Fibroblast of skin of right biceps (primary cell): ENCODE measurements at regions not wholly inside any gene's neighbourhood (a gene's known extent, or its start where the extent isn't known, plus 50 kb on each side); places are given as distances from the start of the nearest gene placed in this dataset.
A peak's percentile ranks its signal among the peaks of the same experiment; 100 is the strongest.

ENCODE experiments used
- DNase-seq: peaks from one replicate; pipeline ENCODE4 v3.0.0-alpha.2; 2013

GRCh38 chr2:12391116-12391515 is 325.6 kb upstream of the TRIB2 start:
- no peak for DNase-seq

GRCh38 chr2:12396699-12397098 is 320.0 kb upstream of the TRIB2 start:
- DNase-seq = no peak

- peak; percentile 33 for DNase-seq
Measured at GRCh38 chr2:12397854-12398253, 318.9 kb upstream of the TRIB2 start.

GRCh38 chr2:12399240-12399639 is 317.5 kb upstream of the TRIB2 start:
- no peak for DNase-seq

GRCh38 chr2:12400543-12400942 is 316.2 kb upstream of the TRIB2 start:
- DNase-seq = no peak

- no peak for DNase-seq
Measured at GRCh38 chr2:12402440-12403139, 314.1 kb upstream of the TRIB2 start.

- DNase-seq = no peak
Measured at GRCh38 chr2:12404497-12404896, 312.2 kb upstream of the TRIB2 start.

- no peak for DNase-seq
Measured at GRCh38 chr2:12407160-12407559, 309.6 kb upstream of the TRIB2 start.

GRCh38 chr2:12412898-12413305 is 303.8 kb upstream of the TRIB2 start:
- peak; percentile 45 for DNase-seq

- no peak for DNase-seq
Measured at GRCh38 chr2:12415536-12415935, 301.2 kb upstream of the TRIB2 start.

GRCh38 chr2:12416600-12416999 is 300.1 kb upstream of the TRIB2 start:
- peak; percentile 22 for DNase-seq

- no peak for DNase-seq
Measured at GRCh38 chr2:12417786-12418185, 298.9 kb upstream of the TRIB2 start.

GRCh38 chr2:12419803-12420202 is 296.9 kb upstream of the TRIB2 start:
- DNase-seq = no peak

- DNase-seq = no peak
Measured at GRCh38 chr2:12421046-12421445, 295.7 kb upstream of the TRIB2 start.

- no peak for DNase-seq
Measured at GRCh38 chr2:12424219-12424618, 292.5 kb upstream of the TRIB2 start.

- DNase-seq = no peak
Measured at GRCh38 chr2:12424809-12425208, 291.9 kb upstream of the TRIB2 start.

- DNase-seq = no peak
Measured at GRCh38 chr2:12428324-12428723, 288.4 kb upstream of the TRIB2 start.

- no peak for DNase-seq
Measured at GRCh38 chr2:12428786-12429185, 287.9 kb upstream of the TRIB2 start.

- peak; percentile 68 for DNase-seq
Measured at GRCh38 chr2:12429779-12430406, 286.8 kb upstream of the TRIB2 start.

GRCh38 chr2:12430407-12431133 is 286.2 kb upstream of the TRIB2 start:
- DNase-seq = no peak

- no peak for DNase-seq
Measured at GRCh38 chr2:12432985-12433625, 283.6 kb upstream of the TRIB2 start.

GRCh38 chr2:12433626-12433990 is 283.1 kb upstream of the TRIB2 start:
- no peak for DNase-seq

GRCh38 chr2:12434630-12435098 is 282.1 kb upstream of the TRIB2 start:
- no peak for DNase-seq
